ENCODE measurements at regions not wholly inside any gene's neighbourhood (a gene's known extent, or its start where the extent isn't known, plus 50 kb on each side); places are given as distances from the start of the nearest gene placed in this dataset.

DNA sequence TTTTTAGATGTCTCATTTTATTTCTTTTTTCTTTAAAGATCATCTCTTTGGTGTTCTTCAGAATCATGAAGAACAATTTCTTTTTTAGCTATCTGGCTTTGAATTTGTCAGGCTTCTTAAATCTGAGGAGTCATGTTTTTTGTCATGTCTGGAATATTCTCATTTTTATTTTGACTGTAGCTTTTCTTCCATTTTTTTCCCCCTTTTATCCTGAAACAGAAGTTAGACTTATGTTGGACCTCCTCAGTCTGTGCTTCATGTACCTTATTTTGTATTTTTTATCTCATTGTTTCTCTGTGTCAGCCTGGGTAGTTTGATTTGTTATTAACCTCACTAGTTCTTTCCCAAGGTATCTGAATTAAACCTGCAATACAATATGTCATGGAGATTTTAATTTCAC is 319.2 kb upstream of the ADGRL4 start:
- TF ChIP-seq, protein P1, sequence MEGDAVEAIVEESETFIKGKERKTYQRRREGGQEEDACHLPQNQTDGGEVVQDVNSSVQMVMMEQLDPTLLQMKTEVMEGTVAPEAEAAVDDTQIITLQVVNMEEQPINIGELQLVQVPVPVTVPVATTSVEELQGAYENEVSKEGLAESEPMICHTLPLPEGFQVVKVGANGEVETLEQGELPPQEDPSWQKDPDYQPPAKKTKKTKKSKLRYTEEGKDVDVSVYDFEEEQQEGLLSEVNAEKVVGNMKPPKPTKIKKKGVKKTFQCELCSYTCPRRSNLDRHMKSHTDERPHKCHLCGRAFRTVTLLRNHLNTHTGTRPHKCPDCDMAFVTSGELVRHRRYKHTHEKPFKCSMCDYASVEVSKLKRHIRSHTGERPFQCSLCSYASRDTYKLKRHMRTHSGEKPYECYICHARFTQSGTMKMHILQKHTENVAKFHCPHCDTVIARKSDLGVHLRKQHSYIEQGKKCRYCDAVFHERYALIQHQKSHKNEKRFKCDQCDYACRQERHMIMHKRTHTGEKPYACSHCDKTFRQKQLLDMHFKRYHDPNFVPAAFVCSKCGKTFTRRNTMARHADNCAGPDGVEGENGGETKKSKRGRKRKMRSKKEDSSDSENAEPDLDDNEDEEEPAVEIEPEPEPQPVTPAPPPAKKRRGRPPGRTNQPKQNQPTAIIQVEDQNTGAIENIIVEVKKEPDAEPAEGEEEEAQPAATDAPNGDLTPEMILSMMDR (IDR thresholded peaks at IDR 0.05), result no peak
- no peak for TF ChIP-seq TCF7L2 (IDR thresholded peaks at IDR 0.05; ENCODE audit: low read depth, low read length)
- TF ChIP-seq, protein P2, sequence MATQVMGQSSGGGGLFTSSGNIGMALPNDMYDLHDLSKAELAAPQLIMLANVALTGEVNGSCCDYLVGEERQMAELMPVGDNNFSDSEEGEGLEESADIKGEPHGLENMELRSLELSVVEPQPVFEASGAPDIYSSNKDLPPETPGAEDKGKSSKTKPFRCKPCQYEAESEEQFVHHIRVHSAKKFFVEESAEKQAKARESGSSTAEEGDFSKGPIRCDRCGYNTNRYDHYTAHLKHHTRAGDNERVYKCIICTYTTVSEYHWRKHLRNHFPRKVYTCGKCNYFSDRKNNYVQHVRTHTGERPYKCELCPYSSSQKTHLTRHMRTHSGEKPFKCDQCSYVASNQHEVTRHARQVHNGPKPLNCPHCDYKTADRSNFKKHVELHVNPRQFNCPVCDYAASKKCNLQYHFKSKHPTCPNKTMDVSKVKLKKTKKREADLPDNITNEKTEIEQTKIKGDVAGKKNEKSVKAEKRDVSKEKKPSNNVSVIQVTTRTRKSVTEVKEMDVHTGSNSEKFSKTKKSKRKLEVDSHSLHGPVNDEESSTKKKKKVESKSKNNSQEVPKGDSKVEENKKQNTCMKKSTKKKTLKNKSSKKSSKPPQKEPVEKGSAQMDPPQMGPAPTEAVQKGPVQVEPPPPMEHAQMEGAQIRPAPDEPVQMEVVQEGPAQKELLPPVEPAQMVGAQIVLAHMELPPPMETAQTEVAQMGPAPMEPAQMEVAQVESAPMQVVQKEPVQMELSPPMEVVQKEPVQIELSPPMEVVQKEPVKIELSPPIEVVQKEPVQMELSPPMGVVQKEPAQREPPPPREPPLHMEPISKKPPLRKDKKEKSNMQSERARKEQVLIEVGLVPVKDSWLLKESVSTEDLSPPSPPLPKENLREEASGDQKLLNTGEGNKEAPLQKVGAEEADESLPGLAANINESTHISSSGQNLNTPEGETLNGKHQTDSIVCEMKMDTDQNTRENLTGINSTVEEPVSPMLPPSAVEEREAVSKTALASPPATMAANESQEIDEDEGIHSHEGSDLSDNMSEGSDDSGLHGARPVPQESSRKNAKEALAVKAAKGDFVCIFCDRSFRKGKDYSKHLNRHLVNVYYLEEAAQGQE (IDR thresholded peaks at IDR 0.05; ENCODE audit: insufficient read depth in 1 of 2, low read depth in 2 of 2, low read length in 1 of 2), result no peak
- TF ChIP-seq POLR2AphosphoS5 (IDR thresholded peaks at IDR 0.05; ENCODE audit: low read depth, low read length), result no peak
- TF ChIP-seq SIN3A (IDR thresholded peaks at IDR 0.05; ENCODE audit: borderline replicate concordance, insufficient read depth, low read depth, low read length), result no peak

All from Panc1 (cell line).